PC-9 (cell line): ENCODE measurements at regions not wholly inside any gene's neighbourhood (a gene's known extent, or its start where the extent isn't known, plus 50 kb on each side); places are given as distances from the start of the nearest gene placed in this dataset.
"Not testable (repeated sequence)": the region's sequence is repeated elsewhere in the genome, so short reads cannot be mapped to it uniquely, and the experiment has no call there.

Experiments used
- BruUV-seq: library from RNA; stranded (reverse); fragments of 400-500 nt; replicated peaks from 2 replicates; lab custom pipeline; 2021; lab: Mats Ljungman, UMichigan
- CTCF ChIA-PET: fragments of 300-600 bp; sonication (Branson Sonifier 250); formaldehyde crosslinking; loops from one replicate; lab custom pipeline; 2022; ENCODE audit warnings: antibody characterized with exemption; lab: Charles Lee
- POLR2A ChIA-PET: fragments of 300-600 bp; sonication (Branson Sonifier 250); formaldehyde crosslinking; loops from one replicate; lab custom pipeline; 2022; ENCODE audit warnings: antibody characterized with exemption; ENCODE audit not compliant: unreplicated experiment; lab: Charles Lee
- DNase-seq, 2 experiments: peaks; one replicate each; pipeline versions ENCODE4 v3.0.0 to v3.0.0-alpha.2; 2015 to 2022; ENCODE audit warnings: mixed read lengths in 1 of 2
- H2AFZ ChIP-seq: fragments of 200-600 bp; sonication (generic); 2 replicates; pipeline ENCODE4 v1.8.1; 2017; ENCODE audit warnings: antibody characterized with exemption
- H3F3A ChIP-seq: fragments of 200-600 bp; sonication (generic); 2 replicates; pipeline ENCODE4 v1.8.1; 2017; ENCODE audit warnings: antibody characterized with exemption, mild to moderate bottlenecking, low read depth; ENCODE audit not compliant: insufficient read depth
- H3K27ac ChIP-seq: fragments of 200-600 bp; sonication (generic); 2 replicates; pipeline ENCODE4 v1.6.1; 2016; ENCODE audit warnings: mixed run types
- H3K27me3 ChIP-seq: fragments of 200-600 bp; sonication (generic); 2 replicates; pipeline ENCODE4 v1.6.1; 2016; ENCODE audit warnings: low read depth, mixed run types; ENCODE audit not compliant: insufficient read depth
- H3K36me3 ChIP-seq: fragments of 200-600 bp; sonication (generic); 2 replicates; pipeline ENCODE4 v1.6.1; 2016; ENCODE audit warnings: low read depth, mixed run types
- H3K4me1 ChIP-seq: fragments of 200-600 bp; sonication (generic); replicated peaks from 2 replicates; pipeline ENCODE4 v1.6.1; 2016; ENCODE audit warnings: mixed run types; ENCODE audit not compliant: insufficient read depth
- H3K4me2 ChIP-seq: fragments of 200-600 bp; sonication (generic); 2 replicates; pipeline ENCODE4 v1.6.1; 2017; ENCODE audit warnings: mixed run types
- H3K4me3 ChIP-seq: fragments of 200-600 bp; sonication (generic); 2 replicates; pipeline ENCODE4 v1.6.1; 2016; ENCODE audit warnings: mixed run types
- H3K79me2 ChIP-seq: fragments of 200-600 bp; sonication (generic); 2 replicates; pipeline ENCODE4 v1.6.1; 2017; ENCODE audit warnings: low read depth, mixed run types
- H3K9me2 ChIP-seq: fragments of 200-600 bp; sonication (generic); 2 replicates; pipeline ENCODE4 v1.8.1; 2017; ENCODE audit warnings: mild to moderate bottlenecking; ENCODE audit not compliant: insufficient read depth
- H3K9me3 ChIP-seq: fragments of 200-600 bp; sonication (generic); 2 replicates; pipeline ENCODE4 v1.8.1; 2016; ENCODE audit warnings: low read depth; ENCODE audit not compliant: insufficient read depth
- H4K20me1 ChIP-seq: fragments of 200-600 bp; sonication (generic); 2 replicates; pipeline ENCODE4 v1.8.1; 2017; ENCODE audit not compliant: insufficient read depth
- EZH2 ChIP-seq: fragments of 200-600 bp; sonication (generic); IDR thresholded peaks from 2 replicates; pipeline ENCODE4 v1.8.0; 2017; ENCODE audit warnings: antibody characterized with exemption, low read depth
- intact Hi-C: fragments of 100-400 bp; cut with micrococcal nuclease; formaldehyde crosslinking; loops from one replicate; pipeline ENCODE4 v1.10.0; 2022; ENCODE audit not compliant: unreplicated experiment
- TF ChIP-seq, protein P1 (sequence below): fragments of 200-600 bp; sonication (generic); conservative IDR thresholded peaks from 2 replicates; pipeline ENCODE4 v1.6.1; 2017; ENCODE audit warnings: mixed run types, antibody characterized with exemption, mild to moderate bottlenecking, moderate library complexity

DNA sequence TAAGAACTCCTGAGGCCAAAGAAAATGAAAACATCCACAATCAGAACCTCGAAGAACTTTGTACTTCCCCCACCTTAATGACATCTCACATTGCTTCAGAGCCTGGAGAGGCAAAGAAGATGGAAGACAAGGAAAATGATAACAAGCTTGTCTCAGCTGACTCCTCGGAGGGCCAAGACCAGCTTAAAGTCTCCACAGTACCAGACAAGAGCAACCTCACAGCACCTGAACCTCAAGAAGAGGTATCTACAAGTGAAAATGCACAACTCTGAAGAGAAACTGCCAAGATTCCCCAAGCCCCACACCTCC, 97.5 kb downstream of the HNRNPD start:
- H3K4me3 ChIP-seq, result no peak overlapping the region
- no peak for DNase-seq
- H3K79me2 ChIP-seq, result no peaks in the 10 kb centered on the region
- no peak overlapping the region for H2AFZ ChIP-seq
- H3K9me2 ChIP-seq, result no peaks in the 10 kb centered on the region
- ChIA-PET CTCF (no interaction called here), POLR2A (no interaction called here)
- H3K4me1 ChIP-seq, result no peaks in the 10 kb centered on the region
- no peaks in the 10 kb centered on the region for H3F3A ChIP-seq
- intact Hi-C loops, result no loop called here
- H3K27me3 ChIP-seq, result no peaks in the 10 kb centered on the region
- no TSS peak for BruUV-seq
- H4K20me1 ChIP-seq, result no peaks in the 10 kb centered on the region
- no peaks in the 10 kb centered on the region for H3K36me3 ChIP-seq
- H3K27ac ChIP-seq, result no peak overlapping the region
- TF ChIP-seq, protein P1, sequence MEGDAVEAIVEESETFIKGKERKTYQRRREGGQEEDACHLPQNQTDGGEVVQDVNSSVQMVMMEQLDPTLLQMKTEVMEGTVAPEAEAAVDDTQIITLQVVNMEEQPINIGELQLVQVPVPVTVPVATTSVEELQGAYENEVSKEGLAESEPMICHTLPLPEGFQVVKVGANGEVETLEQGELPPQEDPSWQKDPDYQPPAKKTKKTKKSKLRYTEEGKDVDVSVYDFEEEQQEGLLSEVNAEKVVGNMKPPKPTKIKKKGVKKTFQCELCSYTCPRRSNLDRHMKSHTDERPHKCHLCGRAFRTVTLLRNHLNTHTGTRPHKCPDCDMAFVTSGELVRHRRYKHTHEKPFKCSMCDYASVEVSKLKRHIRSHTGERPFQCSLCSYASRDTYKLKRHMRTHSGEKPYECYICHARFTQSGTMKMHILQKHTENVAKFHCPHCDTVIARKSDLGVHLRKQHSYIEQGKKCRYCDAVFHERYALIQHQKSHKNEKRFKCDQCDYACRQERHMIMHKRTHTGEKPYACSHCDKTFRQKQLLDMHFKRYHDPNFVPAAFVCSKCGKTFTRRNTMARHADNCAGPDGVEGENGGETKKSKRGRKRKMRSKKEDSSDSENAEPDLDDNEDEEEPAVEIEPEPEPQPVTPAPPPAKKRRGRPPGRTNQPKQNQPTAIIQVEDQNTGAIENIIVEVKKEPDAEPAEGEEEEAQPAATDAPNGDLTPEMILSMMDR, result no peak
- no peak for TF ChIP-seq EZH2
- no peak overlapping the region for H3K4me2 ChIP-seq
- no peaks in the 10 kb centered on the region for H3K9me3 ChIP-seq

DNA sequence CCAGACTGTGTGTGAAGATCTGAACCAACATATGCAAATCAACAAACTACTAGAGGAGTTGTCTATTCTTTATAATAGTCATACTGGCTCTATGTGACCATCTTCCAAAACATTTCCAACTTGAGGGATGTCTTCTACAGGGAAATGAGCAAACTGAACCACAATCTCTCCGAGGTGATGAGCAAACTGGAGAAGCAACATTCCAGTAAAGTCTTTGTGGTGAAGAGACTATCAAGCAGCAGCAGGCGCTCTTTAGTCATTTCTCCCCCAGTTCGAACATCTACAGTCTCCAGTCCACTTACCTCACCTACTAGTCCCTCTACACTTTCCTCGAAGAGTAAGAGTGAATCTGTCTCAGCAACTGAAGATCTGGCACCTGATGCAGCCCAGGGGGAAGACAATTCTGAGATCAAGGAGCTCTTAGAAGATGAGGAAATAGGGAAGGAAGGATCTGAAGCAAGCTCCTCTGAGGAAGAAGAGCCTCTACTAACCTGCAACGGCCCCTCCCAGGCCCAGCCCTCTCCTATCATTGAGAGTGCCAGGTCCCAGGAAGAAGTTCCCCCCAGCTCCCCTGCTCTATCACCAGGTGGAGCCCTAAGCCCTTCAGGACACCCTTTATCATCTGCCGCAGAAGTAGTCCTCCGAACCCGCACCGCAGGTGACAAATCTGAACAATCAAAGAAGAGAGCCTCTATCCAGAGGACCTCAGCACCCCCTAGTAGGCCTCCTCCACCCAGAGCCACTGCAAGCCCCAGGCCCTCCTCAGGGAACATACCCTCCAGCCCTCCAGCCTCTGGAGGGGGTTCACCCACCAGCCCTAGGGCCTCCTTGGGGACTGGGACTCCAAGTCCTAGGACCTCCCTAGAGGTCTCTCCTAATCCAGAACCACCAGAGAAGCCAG, 98.1 kb downstream of the HNRNPD start:
- H3K9me2 ChIP-seq, result no peaks in the 10 kb centered on the region
- BruUV-seq, result no TSS peak
- H3K9me3 ChIP-seq, result no peaks in the 10 kb centered on the region
- no peak overlapping the region for H3K4me3 ChIP-seq
- DNase-seq, result no peak
- no peak overlapping the region for H3K4me2 ChIP-seq
- H4K20me1 ChIP-seq, result no peaks in the 10 kb centered on the region
- ChIA-PET POLR2A (no interaction called here), CTCF (no interaction called here)
- no peak for TF ChIP-seq EZH2
- TF ChIP-seq, protein P1, result no peak
- no peak overlapping the region for H3K27ac ChIP-seq
- no peaks in the 10 kb centered on the region for H3K36me3 ChIP-seq
- intact Hi-C loops, result no loop called here
- no peak overlapping the region for H2AFZ ChIP-seq
- H3F3A ChIP-seq, result no peaks in the 10 kb centered on the region
- H3K27me3 ChIP-seq, result no peaks in the 10 kb centered on the region
- no peaks in the 10 kb centered on the region for H3K79me2 ChIP-seq
- H3K4me1 ChIP-seq, result no peaks in the 10 kb centered on the region

DNA sequence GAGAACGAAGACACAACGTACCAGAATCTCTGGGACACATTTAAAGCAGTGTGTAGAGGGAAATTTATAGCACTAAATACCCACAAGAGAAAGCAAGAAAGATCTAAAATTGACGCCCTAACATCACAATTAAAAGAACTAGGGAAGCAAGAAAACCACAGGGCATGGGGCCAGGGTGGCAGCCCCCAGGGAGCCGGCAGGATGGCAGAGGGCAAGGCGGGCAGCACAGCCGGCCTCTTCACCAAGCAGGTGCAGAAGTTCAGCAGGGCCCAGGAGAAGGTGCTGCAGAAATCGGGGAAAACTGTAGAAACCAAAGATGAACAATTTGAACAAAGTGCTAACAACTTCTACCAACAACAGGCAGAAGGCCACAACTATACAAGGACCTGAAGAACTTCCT, 99.1 kb downstream of the HNRNPD start:
- intact Hi-C loops, BruUV-seq: not testable (repeated sequence)

DNA sequence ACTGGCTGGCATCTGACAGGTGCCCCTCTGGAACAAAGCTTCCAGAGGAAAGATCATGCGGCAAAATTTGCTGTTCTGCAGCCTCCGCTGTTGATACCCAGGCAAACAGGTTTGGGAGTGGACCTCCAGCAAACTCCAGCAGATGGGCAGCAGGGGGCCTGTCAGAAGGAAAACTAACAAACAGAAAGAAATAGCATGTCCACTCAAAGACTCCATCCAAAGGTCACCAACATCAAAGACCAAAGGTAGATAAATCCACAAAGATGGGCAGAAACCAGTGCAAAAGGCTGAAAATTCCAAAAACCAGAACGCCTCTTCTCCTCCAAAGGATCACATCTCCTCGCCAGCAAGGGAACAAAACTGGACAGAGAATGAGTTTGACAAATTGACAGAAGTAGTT, 101.3 kb downstream of the HNRNPD start:
- H3K9me3 ChIP-seq, BruUV-seq, CTCF ChIA-PET, H3K27ac ChIP-seq, H3K4me3 ChIP-seq, DNase-seq, H3K4me2 ChIP-seq, H3K9me2 ChIP-seq, H2AFZ ChIP-seq, H3F3A ChIP-seq, H3K4me1 ChIP-seq, H3K79me2 ChIP-seq, H4K20me1 ChIP-seq, intact Hi-C loops, H3K27me3 ChIP-seq, H3K36me3 ChIP-seq: not testable (repeated sequence)
- POLR2A ChIA-PET, result interaction anchor here (0.6 kb wide), 1 partner anchor 200 kb away, joined by 3 read pairs; no protein-coding TSS in a partner anchor

More for the DNA sequence above, 99.1 kb downstream of the HNRNPD start:
- H3K79me2 ChIP-seq, H3K27me3 ChIP-seq, H3K9me2 ChIP-seq, H3K9me3 ChIP-seq, H2AFZ ChIP-seq, H4K20me1 ChIP-seq, H3K36me3 ChIP-seq, H3K27ac ChIP-seq, H3K4me1 ChIP-seq, H3F3A ChIP-seq, H3K4me3 ChIP-seq, CTCF ChIA-PET, DNase-seq, H3K4me2 ChIP-seq: not testable (repeated sequence)
- POLR2A ChIA-PET, result interaction anchor here (0.6 kb wide), 1 partner anchor 99 kb away, joined by 37 read pairs; no protein-coding TSS in a partner anchor

DNA sequence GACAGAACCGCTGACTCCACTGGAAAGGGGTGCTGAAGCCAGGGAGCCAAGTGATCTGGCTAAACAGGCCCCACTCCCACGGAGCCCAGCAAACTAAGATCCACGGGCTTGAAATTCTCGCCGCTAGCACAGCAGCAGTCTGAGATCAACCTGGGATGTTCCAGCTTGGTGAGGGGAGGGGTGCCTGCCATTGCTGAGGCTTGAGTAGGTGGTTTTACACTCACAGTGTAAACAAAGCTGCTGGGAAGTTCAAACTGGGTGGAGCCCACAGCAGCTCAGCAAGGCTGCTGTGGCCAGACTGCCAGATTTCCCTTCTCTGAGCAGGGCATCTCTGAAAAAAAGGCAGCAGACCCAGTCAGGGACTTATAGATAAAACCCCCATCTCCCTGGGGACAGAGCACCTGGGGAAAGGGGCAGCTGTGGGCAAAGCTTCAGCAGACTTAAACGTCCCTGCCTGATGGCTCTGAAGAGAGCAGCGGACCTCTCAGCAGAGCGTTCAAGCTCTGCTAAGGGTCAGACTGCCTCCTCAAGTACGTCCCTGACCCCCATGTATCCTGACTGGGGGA, 101.8 kb downstream of the HNRNPD start:
- H3K4me3 ChIP-seq, H3K4me1 ChIP-seq, H3K79me2 ChIP-seq, BruUV-seq, H3K36me3 ChIP-seq, H2AFZ ChIP-seq, H3F3A ChIP-seq, H4K20me1 ChIP-seq, H3K27me3 ChIP-seq, H3K9me3 ChIP-seq, H3K27ac ChIP-seq, H3K9me2 ChIP-seq, intact Hi-C loops, CTCF ChIA-PET: not testable (repeated sequence)
- 0 out of 2 replicates have a peak overlapping the region, but pooled peaks have one; percentile 16 for H3K4me2 ChIP-seq
- DNase-seq, result peak in 1 of 2 experiments; percentile 12
- POLR2A ChIA-PET, result interaction anchor here (0.6 kb wide), 1 partner anchor 200 kb away, joined by 3 read pairs; no protein-coding TSS in a partner anchor
